OCI-LY3 (cell line): ENCODE measurements at regions not wholly inside any gene's neighbourhood (a gene's known extent, or its start where the extent isn't known, plus 50 kb on each side); places are given as distances from the start of the nearest gene placed in this dataset.

ENCODE experiments used
- H2AFZ ChIP-seq: fragments of 200-600, 300-600 bp; shearing (Covaris generic); 2 replicates; pipeline ENCODE4 v1.6.0; 2014; ENCODE audit warnings: antibody characterized with exemption, low read depth, low read length
- H3K27ac ChIP-seq: fragments of 200-600, 300-600 bp; sonication (generic); 2 replicates; pipeline ENCODE4 v1.5.1; 2014; ENCODE audit warnings: mild to moderate bottlenecking, low read length, moderate library complexity, mixed read lengths
- H3K27me3 ChIP-seq: fragments of 200-600, 300-600 bp; sonication (generic); 2 replicates; pipeline ENCODE4 v1.6.1; 2014; ENCODE audit warnings: low read depth, low read length, mixed read lengths
- H3K36me3 ChIP-seq: fragments of 200-600, 300-600 bp; sonication (generic); replicated peaks from 2 replicates; pipeline ENCODE3; 2014; ENCODE audit warnings: low read depth, low read length, mixed read lengths
- H3K4me1 ChIP-seq: fragments of 300-600, 200-600 bp; sonication (generic); 2 replicates; pipeline ENCODE4 v1.6.1; 2014; ENCODE audit warnings: low read length, mixed read lengths
- H3K4me2 ChIP-seq: fragments of 200-600, 300-600 bp; sonication (generic); 2 replicates; pipeline ENCODE4 v1.6.1; 2014; ENCODE audit warnings: low read length, mixed read lengths
- H3K4me3 ChIP-seq: fragments of 300-600, 200-600 bp; sonication (generic); 2 replicates; pipeline ENCODE4 v1.5.1; 2014; ENCODE audit warnings: antibody characterized with exemption, mild to moderate bottlenecking, low read length, moderate library complexity
- H3K79me2 ChIP-seq: fragments of 300-600, 200-600 bp; shearing (Covaris generic); 2 replicates; pipeline ENCODE4 v1.6.1; 2014; ENCODE audit warnings: mild to moderate bottlenecking, low read length, mixed read lengths
- H3K9ac ChIP-seq: fragments of 300-600, 200-600 bp; shearing (Covaris generic); 2 replicates; pipeline ENCODE4 v1.6.0; 2014; ENCODE audit warnings: mild to moderate bottlenecking, low read length, moderate library complexity
- H3K9me3 ChIP-seq: fragments of 200-600, 300-600 bp; shearing (Covaris generic); 2 replicates; pipeline ENCODE4 v1.6.1; 2014; ENCODE audit warnings: low read length, mixed read lengths; ENCODE audit not compliant: insufficient read depth
- H4K20me1 ChIP-seq: fragments of 200-600, 300-600 bp; sonication (generic); 2 replicates; pipeline ENCODE4 v1.6.1; 2016; ENCODE audit warnings: low read length, mixed read lengths; ENCODE audit not compliant: insufficient read depth
- CTCF ChIP-seq: fragments of 200-600, 300-600 bp; sonication (generic); IDR thresholded peaks from 2 replicates; pipeline ENCODE4 v1.5.1; 2014; ENCODE audit warnings: antibody characterized with exemption, low read length, low read depth
- EZH2phosphoT487 ChIP-seq: fragments of 200-600 bp; shearing (Covaris generic); IDR thresholded peaks from 2 replicates; pipeline ENCODE4 v1.6.1; 2018; ENCODE audit warnings: antibody characterized with exemption, mixed run types, low read depth

GRCh38 chr3:74049444-74049843 is 424.7 kb upstream of the PDZRN3 start:
- Histone ChIP-seq H3K27me3 (no peaks in the 10 kb centered on the region), H3K9me3 (no peaks in the 10 kb centered on the region), H3K4me2 (no peak overlapping the region), H2AFZ (no peak overlapping the region), H3K79me2 (no peaks in the 10 kb centered on the region), H3K4me1 (no peaks in the 10 kb centered on the region), H3K9ac (no peak overlapping the region), H3K36me3 (no peaks in the 10 kb centered on the region), H4K20me1 (no peaks in the 10 kb centered on the region), H3K4me3 (no peak overlapping the region), H3K27ac (no peak overlapping the region)
- TF ChIP-seq CTCF (no peak), EZH2phosphoT487 (no peak)

- H3K36me3 ChIP-seq = no peaks in the 10 kb centered on the region
- H2AFZ ChIP-seq = no peak overlapping the region
- H3K9me3 ChIP-seq = no peaks in the 10 kb centered on the region
- TF ChIP-seq CTCF = no peak
- TF ChIP-seq EZH2phosphoT487 = no peak
- H3K4me3 ChIP-seq = no peak overlapping the region
- no peaks in the 10 kb centered on the region for H3K79me2 ChIP-seq
- no peak overlapping the region for H3K4me2 ChIP-seq
- H4K20me1 ChIP-seq = no peaks in the 10 kb centered on the region
- H3K9ac ChIP-seq = no peak overlapping the region
- no peaks in the 10 kb centered on the region for H3K4me1 ChIP-seq
- H3K27ac ChIP-seq = no peak overlapping the region
- H3K27me3 ChIP-seq = no peaks in the 10 kb centered on the region
These were observed 424.0 kb upstream of the PDZRN3 start for GRCh38 chr3:74048699-74049098.

GRCh38 chr3:74045000-74045399 is 420.3 kb upstream of the PDZRN3 start:
- H3K4me2 ChIP-seq = no peak overlapping the region
- no peak overlapping the region for H3K27ac ChIP-seq
- no peak overlapping the region for H2AFZ ChIP-seq
- H3K4me1 ChIP-seq = no peaks in the 10 kb centered on the region
- no peak overlapping the region for H3K4me3 ChIP-seq
- H3K9me3 ChIP-seq = no peaks in the 10 kb centered on the region
- no peaks in the 10 kb centered on the region for H3K27me3 ChIP-seq
- TF ChIP-seq EZH2phosphoT487 (no peak), CTCF (no peak)
- H3K79me2 ChIP-seq = no peaks in the 10 kb centered on the region
- no peak overlapping the region for H3K9ac ChIP-seq
- H3K36me3 ChIP-seq = no peaks in the 10 kb centered on the region
- no peaks in the 10 kb centered on the region for H4K20me1 ChIP-seq

- Histone ChIP-seq H3K27me3 (no peaks in the 10 kb centered on the region), H2AFZ (no peak overlapping the region), H3K79me2 (no peaks in the 10 kb centered on the region), H4K20me1 (no peaks in the 10 kb centered on the region), H3K36me3 (no peaks in the 10 kb centered on the region), H3K9me3 (no peaks in the 10 kb centered on the region), H3K9ac (no peak overlapping the region), H3K27ac (no peak overlapping the region), H3K4me2 (no peak overlapping the region), H3K4me3 (no peak overlapping the region), H3K4me1 (no peaks in the 10 kb centered on the region)
- TF ChIP-seq CTCF (no peak), EZH2phosphoT487 (no peak)
These were observed 416.4 kb upstream of the PDZRN3 start for GRCh38 chr3:74041068-74041675.
